ENCODE measurements at regions not wholly inside any gene's neighbourhood (a gene's known extent, or its start where the extent isn't known, plus 50 kb on each side); places are given as distances from the start of the nearest gene placed in this dataset.
"Not testable (repeated sequence)": the region's sequence is repeated elsewhere in the genome, so short reads cannot be mapped to it uniquely, and the experiment has no call there.

DNA sequence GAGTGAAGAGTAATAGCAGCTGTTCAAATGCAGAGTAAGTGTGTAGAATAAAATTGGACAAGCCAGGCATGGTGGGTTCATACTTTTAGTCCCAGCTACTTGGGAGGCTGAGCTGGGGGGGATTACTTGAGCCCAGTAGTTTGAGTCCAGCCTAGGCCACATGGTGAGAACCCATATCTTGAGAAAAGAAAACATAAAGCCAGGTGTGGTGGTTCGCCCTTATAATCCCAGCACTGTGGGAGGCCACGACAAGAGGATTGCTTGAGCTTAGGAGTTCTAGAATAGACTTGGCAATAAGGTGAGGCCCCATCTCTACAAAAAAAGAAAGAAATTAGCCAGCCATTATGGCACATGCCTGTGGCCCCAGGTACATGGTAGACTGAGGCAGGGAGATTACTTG is 1241.1 kb downstream of the UQCRFS1 start:
- DNase-seq: no peak

DNA sequence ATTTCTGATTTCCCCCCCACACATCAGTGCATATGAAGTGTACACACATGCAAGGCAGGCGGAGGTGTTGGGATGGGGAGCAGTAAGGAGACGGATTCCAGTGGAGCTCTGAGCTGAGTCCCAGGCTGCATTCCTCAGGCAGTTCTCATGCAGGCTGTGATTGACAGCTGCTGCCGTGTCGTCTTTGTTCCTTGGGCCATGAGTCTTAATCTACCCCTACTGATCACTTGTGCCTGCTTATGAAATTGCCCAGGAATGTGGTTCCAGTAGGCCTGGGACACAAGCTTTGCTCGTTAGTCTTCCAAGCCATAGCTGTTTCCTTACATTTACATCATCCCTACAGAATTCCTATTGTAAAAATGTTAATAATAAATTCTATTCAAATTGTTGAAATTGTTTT is 1241.9 kb downstream of the UQCRFS1 start:
- no peak for DNase-seq

DNA sequence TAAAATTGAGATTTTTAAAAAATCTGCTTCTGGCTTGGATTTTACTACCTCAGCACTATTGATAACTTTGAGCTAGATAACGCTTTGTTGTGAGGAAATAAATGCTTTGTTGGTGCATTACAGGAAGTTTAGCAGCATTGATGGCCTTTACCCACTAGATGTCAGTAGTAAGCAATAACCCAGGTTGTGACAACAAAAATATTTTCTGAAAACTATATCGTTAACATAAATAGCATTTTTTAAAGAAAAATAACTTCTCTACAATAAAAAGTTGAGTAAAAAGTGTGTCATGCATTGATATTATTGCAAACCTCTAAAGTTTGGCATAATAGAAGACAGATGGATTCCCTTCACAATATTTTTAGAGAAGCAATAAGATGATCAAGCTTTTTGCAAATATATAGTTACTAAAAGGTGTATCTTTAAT is 1246.5 kb downstream of the UQCRFS1 start:
- DNase-seq: no peak

DNA sequence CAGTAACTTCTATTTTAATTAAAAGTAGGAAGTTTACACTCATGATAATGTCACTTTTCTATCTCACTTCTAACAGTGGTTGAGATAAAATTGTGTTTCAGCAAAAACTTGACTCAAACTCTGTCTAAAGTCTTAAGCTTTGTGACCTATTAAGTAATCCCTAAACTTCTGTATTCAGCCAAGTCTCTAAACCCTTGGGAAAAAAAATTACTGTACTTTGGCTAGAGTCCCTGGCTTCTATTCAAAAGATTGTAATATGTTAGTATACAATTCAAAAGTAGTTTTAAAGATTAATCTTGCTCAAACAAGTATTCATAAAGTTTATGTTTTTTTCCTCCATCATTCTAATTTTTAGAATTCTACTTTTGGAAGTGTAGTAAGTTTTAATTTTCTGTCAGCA is 1248.8 kb downstream of the UQCRFS1 start:
- DNase-seq: no peak

DNA sequence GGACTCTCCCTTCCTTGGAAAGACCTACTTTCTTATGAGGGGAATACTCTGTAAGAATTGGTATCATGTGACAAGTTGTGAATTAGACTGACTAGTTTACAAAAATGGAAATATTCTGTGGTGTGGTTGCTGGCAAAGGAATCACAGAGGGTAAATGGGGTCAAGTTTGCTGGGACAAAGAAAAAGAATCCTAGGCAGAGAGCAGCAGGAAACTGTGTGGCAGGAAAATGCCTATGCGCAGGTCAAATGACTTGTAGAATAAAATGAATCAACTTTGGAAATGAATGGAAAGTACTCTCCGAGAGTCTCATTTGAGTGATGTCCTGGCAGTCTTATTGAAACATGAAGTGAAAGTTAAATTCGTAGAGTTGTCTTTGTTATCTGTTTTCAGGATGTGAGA is 1250.7 kb downstream of the UQCRFS1 start:
- DNase-seq: no peak

DNA sequence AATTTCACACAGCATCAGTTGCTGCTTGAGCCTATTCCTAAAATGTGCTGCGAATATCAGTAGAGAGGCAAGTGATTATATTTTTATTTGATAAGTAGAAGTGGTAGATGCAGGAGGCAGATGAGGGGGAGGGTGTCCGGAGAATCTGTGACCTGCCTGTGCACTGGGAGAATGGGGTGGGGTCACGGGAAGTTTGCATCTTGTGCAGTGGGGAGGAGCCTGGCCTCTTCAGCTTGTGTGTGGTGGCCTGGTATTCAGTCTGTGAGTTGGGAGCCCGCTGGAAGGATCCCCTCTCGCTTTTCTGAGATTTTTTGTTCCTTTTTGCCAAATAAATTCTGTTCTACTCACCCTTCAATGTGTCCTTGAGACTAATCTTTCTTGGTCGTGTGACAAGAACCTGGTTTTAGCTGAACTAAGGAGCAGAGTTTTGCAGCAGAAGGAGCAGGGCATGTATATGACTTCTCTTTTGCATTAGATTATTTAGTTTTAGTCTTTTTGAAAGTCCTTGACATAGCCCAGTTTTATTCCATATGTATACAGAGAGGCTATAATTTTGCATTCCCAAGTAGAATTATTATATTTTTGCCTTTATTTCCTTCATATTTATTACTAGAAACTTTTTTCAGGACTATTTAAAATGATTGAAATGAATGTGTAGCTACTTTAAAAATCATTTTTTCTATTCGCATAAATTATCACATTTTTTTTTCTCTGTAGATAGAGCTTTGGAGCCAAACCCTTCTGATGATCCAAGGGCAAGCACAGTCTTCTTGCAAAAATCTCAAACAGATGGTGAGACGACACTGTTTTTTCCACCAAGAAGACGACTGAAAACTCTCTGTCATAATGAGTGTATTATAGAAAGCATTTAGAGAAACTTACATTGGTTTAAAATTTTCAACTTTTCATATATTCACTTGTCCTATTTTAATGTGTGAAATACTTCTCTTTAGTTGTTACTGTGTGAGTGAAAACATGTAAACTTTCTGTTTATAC is 1257.2 kb downstream of the UQCRFS1 start:
- DNase-seq: no peak

DNA sequence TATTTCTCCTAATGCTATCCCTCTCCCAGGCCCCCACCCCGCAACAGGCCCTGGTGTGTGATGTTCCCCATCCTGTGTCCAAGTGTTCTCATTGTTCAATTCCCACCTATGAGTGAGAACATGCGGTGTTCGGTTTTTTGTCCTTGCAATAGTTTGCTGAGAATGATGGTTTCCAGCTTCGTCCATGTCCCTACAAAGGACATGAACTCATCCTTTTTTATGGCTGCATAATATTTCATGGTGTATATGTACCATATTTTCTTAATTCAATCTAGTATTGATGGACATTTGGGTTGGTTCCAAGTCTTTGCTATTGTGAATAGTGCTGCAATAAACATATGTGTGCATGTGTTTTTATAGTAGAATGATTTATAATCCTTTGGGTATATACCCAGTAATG is 1270.3 kb downstream of the UQCRFS1 start:
- not testable (repeated sequence) for DNase-seq

DNA sequence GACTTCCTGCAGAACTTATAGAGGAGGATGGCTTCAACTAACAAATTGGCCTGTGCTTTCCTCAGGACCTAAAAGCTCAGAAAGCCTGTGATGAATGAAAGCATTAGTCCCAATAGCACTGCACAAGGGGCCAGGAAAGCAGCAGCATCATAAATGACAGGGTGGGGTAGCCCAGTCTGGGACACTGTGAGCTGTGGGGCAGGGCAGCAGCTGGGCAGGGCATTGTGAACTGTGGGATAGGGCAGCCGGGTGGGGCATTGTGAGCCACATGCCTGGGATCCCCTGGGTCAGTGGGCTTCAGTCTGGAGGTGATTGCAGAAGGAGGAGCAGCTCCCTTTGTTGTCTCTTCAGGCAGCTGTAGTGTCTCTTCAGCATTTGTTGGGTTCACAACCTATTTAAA is 1276.8 kb downstream of the UQCRFS1 start:
- no peak for DNase-seq

DNA sequence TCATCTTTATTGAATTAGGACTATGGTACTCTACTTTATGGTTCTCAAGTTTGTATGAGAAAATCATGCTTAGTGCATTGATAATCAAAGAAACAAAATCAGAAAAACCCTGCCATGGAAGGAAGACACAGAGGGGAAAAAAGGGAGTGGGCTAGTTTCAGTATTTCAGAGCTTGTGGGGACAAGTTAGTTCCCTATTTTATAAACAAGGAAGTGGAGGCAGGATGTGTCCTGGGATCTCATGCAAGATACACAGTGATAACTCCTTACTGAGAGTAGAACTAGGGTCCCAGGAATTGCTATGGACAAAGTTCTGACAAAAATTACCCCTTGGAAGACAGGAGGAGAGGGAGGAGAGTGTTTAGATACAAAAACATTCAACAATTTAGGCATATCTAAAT is 1277.3 kb downstream of the UQCRFS1 start:
- no peak for DNase-seq

DNA sequence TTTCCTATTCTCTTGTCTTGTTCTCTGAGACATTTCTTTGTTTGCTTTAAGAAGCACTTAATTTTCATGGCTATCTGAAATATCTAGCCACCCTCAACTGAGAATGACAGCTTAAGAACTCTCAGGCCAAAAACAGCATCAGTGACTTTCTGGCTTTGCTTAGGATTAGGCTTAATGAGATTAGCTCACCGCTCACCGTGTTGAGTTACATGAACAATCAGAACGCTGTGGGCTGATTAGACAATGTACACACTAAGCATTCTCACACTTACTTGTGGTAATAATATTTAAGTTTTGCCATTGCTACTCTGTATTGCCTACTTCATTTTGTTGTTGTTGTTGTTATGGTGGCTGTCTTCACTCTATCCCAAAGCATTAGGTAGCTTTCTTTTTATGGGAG is 1283.6 kb downstream of the UQCRFS1 start:
- DNase-seq: no peak

DNA sequence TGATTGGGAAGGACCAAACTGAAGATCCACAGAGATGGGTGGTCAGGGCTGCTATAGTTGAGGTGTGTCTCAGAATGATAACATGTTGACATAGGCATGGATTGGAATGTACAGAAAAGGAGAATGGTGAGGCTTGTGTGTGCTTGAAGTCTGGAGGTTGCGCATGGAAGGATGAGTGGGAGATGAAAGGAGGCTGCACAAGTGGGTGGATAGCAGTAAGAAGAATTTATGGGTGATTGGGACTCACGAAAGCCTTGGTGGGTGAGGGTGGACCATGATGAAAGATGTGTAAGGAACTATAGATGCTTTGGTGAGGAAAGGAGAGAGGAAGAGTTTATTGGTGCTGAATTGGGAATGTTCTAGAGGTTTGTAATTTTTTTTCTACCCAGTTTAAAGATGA is 1287.7 kb downstream of the UQCRFS1 start:
- no peak for DNase-seq

DNA sequence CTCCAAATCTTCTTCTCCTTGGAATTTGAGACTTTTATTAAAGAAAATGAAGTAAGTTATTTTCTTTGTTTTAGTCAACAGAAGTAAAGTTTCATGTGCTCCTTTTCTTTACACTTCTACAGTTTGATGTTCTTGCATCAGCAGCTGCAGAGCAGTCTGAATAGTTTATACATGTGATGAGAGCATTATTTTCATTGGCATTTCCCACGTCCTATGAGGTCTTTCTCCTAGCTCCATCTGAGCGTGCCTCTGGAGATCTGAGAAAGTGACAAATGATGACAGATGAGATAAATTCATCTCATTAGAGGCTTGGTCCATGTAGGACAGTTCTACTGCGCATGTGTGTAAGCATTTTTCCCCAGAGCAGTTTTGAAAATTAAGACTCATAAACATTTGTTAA is 1290.0 kb downstream of the UQCRFS1 start:
- DNase-seq: no peak

DNA sequence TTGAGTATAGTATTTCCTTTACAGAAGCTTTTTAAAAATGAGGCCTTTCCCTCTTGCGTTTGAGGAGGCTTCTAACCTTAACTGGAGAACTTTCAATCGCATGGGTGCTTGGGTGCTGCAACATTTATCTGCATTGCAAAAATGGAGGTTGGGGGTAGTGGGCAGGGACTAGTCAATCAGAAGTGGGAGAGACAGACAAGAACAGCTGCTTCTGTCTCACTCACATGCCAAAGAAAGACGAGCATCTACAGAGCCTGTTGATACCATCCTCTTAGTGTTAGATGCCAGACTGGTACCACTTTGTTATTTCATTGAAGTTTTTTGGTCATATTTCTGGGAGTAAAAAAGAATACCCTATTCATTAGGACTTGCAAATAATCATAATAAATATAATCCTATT is 1292.2 kb downstream of the UQCRFS1 start:
- no peak for DNase-seq

DNA sequence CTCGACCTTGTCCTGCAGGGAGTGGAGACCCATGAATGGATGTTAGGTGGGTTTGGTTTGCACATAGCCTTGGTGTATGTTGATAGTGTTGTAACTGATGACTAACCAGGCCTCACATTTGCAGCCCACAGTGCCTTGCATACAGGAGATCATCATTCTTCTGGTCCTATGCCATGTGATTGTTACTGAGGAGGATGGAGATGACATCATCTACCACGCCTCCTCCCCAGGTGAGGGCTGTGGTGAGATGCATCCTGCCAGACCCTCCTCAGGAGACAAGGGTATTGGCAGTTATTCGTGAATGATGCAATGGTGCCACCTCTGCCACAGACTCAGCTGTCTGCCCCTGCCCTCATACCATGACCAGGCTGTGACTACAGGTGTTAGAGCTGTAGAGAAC is 1294.1 kb downstream of the UQCRFS1 start:
- no peak for DNase-seq

DNA sequence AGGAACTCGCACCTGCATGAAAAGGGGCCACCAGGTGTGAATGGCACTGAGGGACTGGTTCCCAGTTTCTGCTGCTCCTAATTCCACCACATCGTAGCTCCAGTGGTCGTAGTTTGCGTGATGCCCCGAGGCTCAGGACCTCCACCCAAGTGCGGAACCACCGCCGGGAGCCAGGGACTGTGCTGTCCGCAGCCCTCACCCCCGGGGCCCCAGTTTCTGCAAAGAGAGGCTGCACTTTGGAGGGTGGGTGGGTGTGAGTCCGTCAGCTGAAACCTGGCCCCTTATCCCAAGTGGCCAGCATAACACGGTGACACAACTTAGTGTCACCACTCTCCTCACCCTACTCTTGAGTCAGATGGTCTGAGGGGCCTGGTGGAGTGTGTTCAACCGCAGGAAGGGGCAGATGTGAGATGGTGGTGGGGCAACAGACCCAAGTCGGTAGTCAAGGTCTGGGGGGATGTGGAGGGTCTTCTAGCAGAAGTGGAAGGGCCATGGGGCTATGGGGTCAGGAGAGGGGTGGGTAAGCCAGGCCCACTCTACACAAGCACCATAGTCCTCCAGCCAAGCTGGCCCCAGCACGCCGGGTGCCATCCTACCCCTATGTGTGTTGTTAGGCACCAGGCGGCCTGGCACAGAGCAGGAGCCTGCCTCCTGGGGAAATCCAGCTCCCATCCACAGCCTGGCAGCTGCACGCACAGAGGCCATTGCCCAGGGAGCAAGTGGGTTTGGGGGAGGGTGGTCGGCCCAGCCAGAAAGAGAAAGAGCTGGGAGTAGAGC is 1301.6 kb downstream of the UQCRFS1 start:
- no peak for DNase-seq

DNA sequence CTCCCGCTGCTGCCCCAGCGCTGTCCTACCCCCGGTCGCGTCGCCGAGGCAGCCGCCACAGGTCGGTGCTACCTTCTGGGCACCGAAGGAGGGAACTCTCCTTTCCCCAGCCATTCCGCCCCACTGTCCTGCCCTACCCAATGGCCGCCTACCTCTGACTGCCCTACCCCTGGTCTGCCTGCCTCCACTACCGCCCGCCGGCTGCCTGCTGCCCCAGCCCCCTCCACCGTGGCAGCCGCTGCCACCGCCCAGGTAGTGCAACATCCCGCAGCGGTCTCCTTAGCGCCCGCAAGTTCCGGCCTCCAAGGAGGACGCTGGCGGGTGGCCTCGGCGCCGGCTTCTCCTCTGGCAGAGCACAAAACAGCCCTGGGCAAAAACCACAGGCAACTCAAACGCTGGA is 1303.1 kb downstream of the UQCRFS1 start:
- no peak for DNase-seq

DNA sequence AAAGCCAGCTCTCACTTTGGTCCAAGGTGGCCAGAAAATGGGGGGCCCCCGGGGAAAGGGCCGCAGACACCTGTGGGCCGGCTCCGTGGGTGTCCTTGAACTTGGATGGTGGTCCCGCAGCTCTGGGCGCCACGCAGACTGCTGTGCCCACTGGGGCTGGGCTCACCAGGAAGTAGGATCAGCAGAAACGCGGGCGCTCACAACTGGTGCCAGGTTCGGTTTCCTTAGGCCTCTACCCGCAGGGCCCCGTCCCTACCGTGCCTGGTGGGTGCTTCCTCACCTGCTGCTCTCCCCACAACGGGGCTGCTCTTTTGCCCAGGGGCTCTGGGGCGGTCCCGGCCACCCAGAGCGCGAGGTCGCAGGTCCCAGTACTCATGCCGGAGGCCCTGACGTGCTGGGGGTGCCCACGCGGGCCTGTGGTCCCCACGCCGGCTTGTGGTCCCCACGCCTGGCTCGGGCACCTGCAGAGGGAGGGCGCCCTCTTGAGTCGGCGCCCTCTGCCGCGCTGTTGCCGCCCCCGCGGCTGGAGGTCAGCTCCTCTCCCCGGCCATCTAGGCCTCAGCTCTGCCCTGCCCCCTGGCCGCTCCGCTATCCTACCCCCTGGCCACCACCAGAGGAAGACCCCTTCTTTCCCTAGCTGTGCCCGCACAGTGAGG is 1303.6 kb downstream of the UQCRFS1 start:
- no peak for DNase-seq

DNA sequence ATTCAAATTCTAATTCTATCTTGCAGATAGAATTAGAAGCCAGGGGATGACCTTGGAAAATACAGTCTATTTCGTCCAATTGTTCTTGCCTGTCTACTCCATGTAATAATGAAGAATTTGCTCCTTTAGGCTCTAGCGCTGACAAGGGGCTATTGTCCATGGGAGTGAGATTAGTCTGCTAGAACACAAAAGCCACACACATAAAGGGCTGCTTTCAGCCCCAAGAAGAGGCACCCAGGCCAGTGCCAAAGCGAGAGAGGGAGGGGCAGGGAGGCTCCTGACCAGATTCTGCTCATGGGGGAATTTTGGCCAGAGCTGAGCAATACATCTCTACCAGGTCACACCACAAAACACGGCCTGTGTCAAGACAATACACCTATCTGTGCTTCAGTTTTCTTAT is 1306.9 kb downstream of the UQCRFS1 start:
- DNase-seq: no peak

DNA sequence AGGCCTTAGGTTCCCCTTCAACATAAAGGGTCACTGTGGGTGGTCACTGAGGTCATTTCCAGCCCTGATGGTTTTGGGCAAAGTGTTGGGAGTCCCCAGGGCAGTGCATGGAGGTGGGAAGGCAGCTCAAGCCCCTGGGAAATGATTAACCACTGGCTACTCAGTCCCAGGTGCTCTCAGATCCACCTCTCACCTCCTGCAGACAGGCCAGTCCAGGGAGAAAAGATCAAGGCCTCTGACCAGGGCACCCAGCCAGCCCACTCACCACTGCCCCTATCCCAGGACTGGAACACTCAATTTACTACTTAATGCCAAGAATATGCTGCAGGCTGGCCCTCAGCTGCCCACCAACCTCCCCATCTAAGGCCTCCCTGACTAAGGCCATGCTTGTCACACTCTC is 1307.9 kb downstream of the UQCRFS1 start:
- no peak for DNase-seq

DNA sequence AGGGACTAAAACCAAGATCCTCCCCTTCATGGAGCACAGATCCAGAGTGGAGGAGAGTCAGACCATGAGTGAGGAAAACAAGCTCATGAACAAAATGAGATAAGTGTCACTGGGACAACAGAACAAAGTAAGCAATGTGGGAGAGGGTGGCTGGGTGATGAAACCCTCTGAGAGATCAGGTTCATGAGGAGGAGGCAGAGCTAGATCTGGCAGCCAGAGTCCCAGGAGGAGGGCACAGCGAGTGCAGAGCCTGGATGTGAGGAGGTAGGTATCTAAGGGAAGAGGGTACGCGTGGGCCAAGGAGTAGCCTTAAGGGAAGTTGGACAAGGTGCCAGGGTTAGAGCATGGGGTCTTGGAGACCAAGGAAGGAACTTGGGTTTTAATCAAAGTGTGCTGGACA is 1311.9 kb downstream of the UQCRFS1 start:
- DNase-seq: no peak

DNA sequence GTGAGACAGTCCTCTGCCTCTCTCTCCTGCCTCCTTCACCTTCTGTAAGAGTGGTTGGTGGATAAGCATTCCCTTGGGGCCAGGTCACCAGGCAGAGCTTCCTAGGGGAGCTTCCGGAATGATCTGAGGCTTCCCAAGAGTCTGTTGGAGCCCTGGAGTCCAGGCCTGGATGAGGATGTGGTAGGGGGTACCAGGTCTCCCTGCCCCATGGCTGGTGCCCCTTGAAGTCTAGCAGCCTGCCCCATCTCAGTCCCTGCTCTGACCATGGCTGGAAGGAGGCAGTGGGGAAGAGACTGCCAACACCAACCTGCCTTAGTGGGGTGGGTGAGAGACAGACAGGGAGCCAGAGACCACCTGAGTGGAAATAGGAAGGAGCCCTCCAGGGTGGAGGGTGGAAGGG is 1316.9 kb downstream of the UQCRFS1 start:
- no peak for DNase-seq

DNA sequence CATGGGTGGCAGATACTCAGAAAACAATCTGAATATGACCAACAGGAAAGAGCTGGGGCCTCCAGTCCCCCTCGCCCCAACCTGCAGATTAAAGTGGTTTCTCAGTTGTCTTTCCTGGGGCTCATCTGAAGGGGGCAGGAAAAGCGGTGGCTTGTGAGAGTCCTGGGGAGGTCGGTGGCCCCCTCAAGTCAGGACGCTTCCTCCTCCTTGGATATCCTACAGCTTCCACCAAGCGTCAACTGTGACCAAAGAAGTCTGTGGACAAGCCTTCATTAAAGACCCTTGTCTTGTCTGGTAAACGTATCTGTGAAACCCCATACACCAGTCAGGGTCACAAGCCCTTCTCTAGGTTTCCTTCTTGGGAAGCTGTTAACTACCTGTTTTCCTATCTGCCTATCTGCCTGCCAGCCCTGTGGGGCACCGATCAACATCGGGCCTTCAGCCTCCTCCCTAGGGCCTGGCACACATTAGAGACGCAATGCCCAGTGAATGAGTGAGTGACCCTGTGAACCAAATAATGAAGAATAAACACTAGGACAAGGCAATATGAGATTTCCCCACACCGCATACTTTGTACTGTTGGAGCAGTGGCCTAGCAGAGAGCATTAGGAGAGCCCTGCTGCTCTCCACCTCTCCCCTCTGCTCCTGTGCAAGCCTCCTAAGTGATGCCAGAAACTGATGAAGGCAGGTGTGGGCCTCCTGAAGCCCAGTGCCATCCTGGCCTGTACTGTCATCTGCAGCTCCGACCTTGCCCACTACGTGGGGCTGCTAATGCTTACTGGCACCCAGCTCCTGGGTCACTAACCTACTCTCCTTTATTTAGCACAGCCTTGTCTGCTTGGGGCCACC is 1317.8 kb downstream of the UQCRFS1 start:
- no peak for DNase-seq

DNA sequence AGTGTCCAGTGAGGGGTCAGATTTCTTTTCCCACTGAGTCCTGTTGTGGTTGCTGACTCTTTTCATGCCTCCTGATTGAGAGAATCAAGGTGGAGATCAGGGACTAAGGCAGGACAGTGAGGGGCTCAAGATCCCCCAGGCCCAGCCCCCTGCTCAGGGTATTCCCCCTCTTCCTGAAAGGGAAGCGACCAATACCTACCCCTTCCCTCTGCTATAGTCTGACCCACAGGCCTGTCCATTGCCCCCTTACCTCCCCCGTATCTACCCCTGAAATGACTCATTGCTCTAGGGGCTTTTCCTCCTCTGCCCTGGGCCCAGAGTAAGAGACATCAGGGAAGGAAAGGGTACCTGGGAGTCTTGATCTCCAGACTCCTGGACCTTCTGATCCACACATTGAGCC is 1320.5 kb downstream of the UQCRFS1 start:
- DNase-seq: no peak
